HG02970 (cell line): ENCODE measurements at regions not wholly inside any gene's neighbourhood (a gene's known extent, or its start where the extent isn't known, plus 50 kb on each side); places are given as distances from the start of the nearest gene placed in this dataset.
"Not testable (repeated sequence)": the region's sequence is repeated elsewhere in the genome, so short reads cannot be mapped to it uniquely, and the experiment has no call there.

Experiments
- ATAC-seq: cut with Tn5 transposase; IDR thresholded peaks from one replicate; pipeline ENCODE4 v1.9.1; 2021; ENCODE audit warnings: mild to moderate bottlenecking, moderate library complexity, moderate number of reproducible peaks; ENCODE audit not compliant: unreplicated experiment, low FRiP score

DNA sequence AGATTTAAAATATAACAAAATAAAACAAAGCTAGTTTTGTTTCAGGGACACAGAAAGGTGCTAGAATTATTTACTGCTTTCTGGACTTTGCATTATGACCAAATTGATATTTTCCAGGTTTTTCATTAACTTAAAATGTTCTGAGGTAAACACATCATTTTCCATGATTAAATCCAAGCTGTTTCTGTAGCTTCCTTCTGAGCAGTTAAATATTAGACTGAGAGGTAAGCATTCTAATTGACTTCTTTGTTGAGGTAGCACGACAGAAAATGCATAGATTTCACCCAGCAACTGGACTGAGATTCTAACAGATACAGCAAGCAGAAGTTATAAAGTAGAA lies 98.3 kb downstream of the BMP4 start:
- ATAC-seq = no peak

DNA sequence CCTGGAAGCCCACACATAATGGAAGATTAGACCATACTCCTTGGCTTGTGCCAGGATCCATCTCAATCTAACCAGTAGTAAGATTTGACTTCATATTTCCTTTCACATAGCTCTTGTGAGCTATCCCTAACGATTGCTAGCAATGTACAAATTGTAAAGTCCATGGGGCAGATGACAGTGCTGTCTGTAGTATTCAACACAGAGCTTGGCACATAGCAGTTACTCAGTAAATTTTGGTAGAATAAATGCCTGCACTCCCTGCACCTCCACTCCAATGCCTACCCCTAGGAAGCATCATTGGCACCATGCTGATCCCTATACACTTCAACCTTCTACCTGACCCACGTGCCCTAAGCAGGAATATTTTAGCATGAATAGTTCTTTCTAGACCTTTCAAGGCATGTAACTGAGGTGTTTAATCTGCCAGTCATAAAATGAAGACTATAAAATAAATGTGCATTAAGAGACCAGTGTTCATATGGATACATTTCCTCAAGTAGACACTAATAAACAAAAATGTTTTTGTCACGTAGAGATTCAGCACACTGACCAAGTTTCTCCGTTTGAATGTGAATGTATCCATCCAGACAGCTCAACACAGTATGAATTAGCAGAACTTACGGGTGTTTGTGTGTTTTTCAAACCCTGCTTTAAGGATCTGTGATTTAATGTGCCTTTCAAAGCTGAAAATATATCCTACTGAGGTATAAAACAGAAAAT lies 98.8 kb downstream of the BMP4 start:
- ATAC-seq = no peak

DNA sequence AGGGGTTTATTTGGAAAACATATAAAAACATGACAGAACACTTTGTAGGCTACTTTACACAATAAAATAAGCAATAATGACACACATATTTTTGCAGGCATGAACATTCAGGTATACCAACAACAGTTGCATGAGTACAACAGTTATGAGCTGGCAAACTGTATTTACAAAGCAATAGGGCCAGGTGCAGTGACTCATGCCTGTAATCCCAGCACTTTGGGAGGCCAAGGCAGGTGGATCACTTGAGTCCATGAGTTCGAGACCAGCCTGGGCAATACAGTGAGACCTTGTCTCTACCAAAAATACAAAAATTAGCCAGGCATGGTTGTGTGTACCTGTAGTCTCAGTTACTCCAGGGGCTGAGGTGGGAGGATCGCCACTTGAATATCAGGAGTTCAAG lies 101.1 kb downstream of the BMP4 start:
- ATAC-seq = no peak

DNA sequence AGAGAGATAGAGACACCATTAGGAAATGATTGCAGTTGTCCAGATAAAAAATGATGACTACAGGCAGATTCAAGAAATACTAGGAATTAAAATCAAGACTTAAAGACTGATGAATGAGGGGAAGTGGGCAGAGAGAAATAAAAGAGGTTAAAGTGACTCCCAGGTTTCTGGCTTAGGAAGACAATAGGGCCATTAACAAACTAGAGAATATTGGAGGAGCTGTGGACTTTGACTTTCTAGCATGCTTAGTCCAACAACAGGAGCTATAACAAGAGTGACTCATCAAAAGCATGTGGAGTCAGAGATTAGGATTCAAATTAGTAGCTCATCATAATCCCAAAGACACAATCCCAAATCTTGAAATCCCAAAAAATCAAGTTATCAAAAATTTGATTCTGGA lies 101.5 kb downstream of the BMP4 start:
- no peak for ATAC-seq

DNA sequence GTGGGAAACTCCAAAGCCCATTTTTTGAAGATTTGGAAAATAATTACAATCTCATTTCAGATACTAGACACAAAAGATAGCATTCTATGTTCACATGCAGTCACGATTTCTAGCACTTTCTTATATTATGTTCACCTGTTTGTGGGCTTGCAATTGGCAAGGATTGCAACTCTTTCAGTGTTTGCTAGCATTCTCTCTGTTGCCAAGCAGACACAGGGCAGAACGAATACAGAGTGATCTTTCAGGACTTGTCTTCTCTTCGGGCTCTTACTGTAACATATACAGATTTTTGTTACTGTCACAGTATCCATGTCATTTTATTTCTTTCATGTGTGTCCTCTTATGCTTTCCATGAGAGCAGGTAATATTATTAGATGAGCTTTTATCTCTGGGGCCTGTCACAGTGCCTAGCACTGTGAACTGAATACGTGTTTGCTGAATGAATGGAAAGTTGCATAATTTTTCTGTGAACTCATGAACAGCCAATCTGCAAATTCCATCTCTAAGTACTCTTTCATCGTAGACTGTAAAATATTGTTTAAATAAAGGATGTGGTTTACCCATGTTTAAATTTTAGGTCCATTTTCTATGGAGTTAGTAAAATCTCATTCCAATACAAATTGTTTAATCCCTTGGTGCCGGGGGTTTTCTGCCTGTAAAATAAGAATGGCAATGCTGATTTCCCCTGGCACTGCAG lies 105.1 kb downstream of the BMP4 start:
- ATAC-seq = no peak

DNA sequence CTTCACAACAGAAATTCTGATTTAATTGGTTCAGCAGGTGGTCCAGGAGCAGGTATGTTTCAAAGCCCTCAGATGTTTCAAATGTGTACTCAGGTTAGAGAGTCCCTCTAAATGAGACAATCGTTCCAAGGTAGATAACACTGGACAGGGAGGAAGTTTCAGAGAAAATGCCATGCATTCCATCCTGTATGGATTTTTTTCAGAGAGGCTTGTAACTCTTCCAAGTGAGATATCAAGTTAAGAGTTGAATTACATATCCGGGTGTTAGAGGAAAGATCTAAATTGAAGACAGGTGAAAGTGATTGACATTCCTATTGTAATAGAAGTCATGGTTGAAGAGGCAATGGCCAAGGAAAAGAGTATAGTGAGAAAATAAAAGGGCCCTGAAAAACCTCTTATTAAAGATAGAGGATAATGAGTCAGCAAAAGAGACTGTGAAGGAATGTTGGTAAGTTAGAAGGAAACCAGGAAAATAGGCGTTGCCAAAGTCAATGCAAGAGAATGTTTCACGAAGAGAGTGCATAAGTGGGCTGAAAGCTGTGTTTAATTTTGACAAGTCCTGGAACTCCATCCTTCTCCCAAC lies 105.8 kb downstream of the BMP4 start:
- ATAC-seq = no peak

DNA sequence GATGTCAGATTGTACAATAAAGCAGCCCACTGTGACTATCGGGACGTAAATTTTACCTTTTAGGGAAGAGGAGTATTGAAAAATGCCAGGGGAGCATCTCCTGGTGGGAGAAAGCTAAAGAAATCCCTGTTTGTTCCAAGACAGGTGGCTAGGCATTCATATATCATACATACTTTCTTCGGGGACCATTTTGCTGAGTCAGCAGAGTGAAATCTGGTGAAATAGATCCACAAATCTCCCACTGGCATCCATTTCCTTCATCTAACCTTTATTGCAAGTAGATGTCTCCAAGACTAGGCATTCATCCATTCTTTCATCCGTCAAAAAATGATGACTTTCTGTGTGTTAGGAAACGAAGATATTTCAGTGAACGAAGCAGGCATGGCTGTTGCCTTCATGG lies 107.1 kb downstream of the BMP4 start:
- ATAC-seq = no peak

DNA sequence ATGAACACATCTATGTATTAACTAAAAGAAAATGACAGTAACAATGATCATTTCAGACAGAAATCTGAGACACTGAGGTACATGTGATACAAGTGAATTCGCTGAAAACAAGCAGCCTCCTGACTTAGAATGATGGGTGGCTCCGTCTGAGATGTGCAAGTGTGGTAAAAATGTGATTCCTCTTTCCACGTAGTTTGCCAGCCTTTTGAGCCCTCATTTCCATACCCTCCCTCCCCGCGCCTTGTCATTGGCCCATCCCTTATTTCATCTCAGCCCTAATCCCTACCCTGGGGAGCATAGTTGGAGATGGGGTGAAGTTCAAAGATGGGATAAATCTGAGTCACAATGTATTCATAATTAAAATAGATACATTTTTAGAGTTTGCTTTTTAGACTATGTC lies 107.8 kb downstream of the BMP4 start:
- no peak for ATAC-seq

DNA sequence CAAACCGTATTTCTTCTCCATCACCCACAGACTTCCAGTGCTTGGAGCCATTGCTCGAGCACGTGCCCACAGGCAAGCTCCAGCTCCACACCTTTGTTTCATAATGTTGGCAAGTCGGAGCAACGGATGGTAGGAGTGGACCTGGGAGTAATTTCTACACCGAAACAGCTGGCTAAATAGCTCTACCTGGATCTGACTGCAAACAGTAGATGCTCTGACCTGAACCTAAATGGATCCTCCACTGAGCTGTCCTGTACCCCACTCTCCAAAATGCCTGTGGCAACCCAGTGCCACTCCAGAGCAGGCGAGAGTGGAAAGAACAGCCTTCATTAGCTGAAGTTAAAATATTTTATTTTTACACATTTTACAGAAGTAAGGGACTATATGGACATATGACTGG lies 108.7 kb downstream of the BMP4 start:
- no peak for ATAC-seq

DNA sequence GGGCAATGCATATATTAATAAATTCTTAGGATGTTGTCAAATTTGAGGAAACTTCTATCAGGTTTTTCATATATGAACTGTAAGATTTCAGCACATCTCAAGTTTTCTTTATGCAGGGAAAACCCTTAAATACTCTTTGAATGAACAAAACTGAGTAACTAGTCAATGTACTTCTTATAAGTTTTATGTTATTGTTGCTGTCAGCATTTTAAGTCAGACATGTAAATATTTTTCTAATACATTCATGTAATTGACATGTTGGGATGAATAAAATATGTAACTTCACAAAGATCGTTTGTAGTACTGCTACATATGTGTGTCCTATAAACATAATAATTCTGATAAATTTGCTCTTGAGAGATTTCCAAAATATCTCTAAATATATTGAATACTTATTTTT lies 109.6 kb downstream of the BMP4 start:
- no peak for ATAC-seq

DNA sequence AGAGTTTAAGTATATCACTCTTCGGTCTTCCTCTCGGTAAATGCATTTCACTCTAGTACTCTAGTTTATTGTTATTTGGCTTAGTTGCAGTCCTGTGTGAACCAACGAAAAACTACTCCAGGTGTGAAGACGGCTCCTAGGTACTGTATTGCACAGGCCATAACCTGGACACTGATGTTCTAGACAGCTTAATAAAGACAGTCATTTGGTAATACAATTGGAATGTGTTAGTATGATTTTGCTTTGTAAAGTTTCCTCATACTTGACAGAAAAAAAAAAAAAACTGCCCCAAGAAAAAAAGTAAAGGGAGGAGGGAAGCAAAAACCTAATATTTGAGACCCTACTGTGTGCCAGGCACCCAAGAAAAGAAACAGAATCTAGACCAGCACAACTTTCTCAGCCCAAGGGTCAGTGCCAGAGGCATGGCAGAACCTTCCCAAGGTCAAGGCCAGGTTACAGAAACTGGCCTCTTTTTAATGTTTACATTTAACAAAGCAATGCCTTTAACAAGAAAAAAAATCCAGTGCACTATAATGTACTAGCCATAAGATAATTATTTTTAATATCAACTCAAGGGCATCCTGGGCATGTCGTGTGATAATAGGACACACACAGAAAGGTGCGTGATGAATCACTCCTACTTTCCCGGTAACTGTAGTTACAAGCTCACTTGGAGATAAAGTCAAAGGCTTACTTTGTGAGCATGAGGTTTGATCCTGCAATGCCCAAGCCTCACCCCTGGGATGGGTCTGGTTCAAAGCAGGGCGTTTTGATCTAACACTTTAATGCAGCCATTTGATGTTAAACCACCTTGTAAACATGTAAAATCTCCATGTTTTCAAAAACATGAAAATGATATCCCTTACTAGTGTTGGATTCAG lies 110.6 kb downstream of the BMP4 start:
- no peak for ATAC-seq

DNA sequence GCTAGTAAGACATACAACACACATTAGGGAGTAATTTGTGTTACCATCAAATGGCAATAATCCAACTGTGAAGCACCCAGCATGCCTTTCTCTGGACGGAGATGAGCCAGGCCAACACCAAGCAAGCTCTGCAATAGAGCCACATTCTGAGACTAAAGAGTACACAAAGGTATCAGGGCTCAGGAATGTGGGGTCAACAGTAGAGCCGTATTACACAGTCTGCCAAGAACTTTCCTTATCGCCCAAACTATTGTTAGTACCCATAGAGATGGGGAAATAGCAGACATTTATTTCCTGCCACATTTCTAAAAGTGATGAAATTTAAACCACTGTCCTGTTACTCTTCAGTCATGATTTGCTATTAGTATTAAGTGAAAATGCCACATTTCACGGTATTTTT lies 113.7 kb downstream of the BMP4 start:
- ATAC-seq = no peak

DNA sequence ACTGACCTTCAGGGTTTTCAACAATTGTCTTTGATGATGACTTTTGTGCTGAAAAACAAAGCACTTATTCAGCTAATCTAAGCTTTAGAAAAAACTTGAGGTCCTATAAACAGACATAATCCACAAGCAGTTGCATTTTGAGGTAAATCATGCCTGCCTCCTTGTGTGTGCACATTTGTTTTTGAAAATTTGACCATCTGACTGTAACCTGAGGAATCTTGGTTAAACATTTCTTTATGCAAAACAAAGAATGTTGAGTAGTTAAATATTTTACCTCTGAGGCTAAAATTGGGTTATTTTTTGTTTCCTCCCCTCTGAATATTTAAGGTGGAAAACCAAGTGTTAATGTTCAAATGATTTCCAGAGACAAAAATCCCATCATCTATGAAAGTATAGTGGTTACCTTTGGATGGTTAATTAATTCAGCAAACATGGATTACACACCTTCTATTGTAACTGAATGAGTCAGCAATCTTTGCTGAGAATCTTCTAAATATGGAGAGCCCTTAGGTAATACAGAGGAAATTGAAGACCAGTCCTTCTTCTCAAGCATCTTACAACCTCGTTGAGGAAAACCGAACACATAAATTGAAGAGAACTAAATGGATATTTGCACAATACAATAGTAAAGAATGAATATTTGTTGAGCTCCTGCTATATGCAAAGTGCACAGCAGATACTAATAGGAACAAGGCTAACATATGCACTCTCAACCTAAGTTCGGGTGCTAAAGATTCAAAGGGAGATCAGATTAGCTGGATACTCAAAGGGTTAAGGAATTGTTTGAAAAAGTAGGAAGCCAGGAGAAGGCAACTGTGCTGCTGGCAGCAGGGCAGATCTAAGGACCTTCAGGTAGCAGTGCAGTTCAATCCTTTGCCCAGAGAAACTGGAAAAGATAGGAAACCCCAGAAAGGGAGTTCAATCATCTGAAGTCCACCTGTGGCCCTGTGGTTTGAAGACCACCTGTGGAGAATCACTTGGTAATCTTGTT lies 115.2 kb downstream of the BMP4 start:
- ATAC-seq = no peak

DNA sequence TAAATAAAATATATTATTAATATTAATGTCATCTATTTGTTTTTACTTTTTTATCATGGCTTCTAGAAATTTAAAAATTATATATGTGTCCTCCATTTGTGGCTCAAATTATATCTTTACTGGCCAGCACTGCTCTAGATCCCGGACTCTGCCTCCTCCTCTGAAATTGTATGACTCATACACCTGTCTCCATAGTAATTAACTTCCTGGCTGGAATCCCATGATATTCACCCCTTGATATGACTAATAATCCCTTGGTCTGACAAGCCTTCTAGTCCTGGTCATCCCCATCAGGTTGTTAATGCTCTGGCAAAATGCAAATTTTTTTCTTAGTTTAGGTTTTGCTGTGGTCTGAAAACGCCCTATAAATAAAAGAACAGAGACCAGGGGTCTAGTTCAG lies 116.2 kb downstream of the BMP4 start:
- ATAC-seq = no peak

DNA sequence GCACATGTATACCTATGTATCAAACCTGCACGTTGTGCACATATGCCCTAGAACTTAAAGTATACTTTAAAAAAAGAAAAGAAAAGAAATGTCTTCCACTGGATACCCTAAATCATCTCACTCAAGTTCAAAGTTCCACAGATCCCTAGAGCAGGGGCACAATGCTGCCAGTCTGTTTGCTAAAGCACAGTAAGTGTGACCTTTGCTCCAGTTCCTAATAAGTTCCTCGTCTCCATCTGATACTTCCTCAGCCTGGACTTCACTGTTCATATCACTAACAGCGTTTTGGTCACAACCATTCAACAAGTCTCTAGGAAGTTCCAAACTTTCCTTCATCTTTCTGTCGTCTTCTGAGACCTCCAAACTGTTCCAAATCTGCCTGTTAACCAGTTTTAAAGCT lies 118.3 kb downstream of the BMP4 start:
- ATAC-seq = no peak

DNA sequence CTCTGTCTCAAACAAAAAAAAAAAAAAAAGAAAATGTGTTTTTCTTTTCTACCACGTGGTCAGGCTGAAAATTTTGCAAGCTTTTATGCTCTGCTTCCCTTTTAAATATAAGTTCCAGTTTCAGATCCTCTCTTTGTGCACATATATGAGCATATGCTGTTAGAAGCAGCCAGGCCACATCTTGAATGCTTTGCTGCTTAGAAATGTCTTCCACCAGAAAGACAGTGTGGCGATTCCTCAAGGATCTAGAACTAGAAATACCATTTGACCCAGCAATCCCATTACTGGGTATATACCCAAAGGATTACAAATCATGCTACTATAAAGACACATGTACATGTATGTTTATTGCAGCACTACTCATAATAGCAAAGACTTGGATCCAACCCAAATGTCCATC lies 119.0 kb downstream of the BMP4 start:
- not testable (repeated sequence) for ATAC-seq

DNA sequence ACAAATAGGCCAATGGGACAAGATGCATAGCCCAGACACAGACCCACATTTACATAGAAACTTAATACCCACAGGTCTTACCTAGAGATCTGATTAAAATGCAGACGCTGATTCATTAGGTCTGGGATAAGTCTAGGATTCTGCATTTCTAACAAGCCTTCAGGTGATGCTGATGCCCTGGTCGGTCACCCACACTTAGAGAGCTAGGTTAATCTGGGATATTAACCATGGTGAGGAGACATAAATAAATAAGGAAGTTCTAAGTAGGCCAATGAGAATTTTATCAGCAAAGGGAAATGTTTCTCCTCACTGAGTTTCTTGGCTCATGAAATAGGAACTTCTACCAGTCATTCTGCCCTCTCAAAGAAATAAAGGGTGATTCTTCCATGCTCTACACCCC lies 120.1 kb downstream of the BMP4 start:
- no peak for ATAC-seq

DNA sequence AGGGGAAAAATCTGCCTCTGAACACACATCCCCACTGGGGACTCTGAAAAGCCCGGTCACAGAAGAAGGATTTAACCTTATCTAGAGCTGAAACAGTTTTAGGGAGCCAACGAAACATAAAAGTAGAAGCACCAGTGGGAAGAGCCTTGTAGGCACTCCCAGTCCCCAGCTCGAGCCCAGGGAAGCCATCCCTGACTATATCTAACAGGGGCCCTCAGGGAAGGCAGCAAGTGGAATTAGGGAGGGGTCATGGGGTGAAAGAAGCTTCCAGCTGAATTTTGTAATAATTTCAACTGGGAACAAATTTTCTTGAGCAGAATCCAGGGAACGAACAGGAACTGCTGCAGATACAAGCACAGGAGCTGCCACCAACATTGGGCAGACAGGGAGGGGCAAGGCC lies 127.8 kb downstream of the BMP4 start:
- no peak for ATAC-seq

DNA sequence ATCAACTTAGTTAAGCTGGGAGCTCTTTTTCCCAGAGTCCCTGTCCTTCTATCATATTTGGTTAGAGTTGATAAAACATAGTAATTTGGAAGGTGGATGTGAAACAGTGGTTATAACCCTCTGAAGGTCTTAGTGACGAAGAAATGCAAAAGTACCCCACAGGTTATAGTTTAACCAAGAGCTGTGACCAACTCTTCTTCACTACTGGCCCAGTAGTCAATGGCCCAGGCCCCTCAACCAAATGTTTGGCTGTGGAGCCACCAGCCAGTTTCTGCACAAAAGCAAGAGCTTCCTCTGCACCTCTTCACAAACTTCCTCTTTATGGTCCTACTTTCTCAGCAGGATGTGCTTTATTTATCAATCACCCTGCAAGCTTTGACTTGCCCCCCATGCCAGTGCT lies 132.6 kb downstream of the BMP4 start:
- ATAC-seq = no peak

DNA sequence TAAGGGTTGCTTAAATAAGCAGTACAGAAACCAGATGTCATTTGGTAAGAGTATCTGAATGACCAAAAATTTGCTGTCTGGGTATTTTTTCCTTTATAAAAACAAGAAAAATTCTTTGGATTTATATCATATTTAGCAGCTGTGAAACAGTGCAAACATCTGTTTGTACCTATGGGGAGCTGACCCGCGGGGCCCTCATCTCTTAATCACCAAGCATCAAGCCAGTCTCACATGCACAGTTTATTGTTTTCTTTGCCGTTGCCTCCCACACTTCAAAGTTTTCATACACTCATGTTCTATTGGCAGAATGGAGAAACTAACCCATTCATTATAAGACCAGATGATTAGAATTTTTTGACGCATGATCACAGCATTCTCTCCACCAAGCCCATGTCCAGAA lies 142.2 kb downstream of the BMP4 start:
- ATAC-seq = no peak
